ENCODE measurements at regions not wholly inside any gene's neighbourhood (a gene's known extent, or its start where the extent isn't known, plus 50 kb on each side); places are given as distances from the start of the nearest gene placed in this dataset.

GRCh38 chr6:21381331-21381963 is 212.1 kb upstream of the SOX4 start:
- DNase-seq = peak in 1 of 2 donors; percentile 23

DNA sequence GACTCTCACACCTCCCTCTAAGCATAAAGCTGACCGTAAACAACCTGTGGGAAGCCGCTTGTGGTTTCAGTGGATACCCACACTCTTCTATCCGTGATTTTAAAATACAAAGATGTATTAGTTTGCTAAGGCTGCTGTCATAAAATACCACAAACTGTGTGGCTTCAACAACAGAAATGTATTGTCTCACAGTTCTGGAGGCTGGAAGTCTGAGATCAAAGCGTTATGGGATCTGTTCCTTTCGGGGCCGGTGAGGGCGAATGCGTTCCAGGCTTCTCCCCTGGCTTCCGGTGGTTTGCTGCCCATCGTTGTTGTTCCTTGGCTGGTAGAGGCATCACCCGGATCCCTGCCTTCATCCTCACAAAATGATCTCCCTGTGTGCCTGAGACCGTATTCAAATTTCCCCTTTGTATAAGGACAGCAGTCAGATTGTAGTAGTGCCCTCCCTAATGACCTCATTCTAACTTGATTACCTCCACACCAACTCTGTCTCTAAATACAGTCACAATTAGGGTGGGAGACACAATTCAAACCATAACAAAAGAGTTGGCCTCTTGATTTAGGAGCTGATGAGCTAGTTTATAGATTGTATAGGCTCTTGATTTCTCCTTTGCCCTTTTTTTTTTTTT is 210.6 kb upstream of the SOX4 start:
- DNase-seq = no peak

DNA sequence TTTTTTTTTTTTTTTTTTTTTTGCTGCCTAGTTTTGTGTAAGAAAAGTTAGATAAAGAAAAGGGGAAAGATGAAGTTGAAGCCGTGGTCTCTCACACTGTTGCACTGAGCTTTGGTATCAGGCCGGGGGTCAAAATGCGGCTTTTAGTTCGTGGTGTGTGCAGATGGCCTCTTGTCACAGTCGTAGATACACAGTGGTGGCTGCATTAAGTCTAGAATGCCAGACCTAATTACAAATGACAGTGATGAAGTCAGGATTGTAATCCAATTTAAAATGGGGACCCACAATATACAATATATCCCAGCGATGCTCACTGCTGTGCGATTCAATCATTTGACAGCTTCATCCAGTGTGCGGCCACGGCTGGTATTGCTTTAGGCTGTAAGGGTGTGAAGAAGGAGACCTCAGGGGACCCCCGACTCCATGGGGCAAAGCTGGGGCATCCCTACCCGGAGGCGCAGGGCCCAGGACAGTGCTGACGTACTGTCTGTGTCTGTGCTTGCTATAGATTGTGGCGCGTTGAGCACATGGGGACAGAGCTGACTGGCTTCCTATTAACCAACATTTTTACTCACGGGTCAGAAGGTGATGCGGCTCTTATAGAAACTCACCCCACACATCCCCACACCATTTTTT is 210.0 kb upstream of the SOX4 start:
- DNase-seq = no peak

DNA sequence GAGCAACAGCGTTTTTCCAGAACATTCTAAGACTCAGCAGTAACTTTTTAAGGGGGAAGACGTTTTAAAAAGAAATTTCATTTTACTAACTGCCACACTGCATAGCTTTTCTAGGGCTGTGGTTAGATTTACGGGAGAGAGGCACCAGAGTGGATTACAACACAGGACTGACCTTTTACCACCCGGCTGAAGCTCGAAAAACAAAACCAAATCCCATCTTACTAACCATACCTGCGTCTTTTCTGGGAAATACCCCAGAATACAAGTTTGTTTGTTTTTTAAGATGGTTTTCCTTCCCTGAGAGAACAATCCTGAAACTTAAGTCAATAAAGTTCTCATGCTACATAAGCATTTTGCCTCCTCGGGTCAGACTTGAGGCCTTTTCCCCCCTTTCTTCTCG is 209.3 kb upstream of the SOX4 start:
- DNase-seq = no peak

DNA sequence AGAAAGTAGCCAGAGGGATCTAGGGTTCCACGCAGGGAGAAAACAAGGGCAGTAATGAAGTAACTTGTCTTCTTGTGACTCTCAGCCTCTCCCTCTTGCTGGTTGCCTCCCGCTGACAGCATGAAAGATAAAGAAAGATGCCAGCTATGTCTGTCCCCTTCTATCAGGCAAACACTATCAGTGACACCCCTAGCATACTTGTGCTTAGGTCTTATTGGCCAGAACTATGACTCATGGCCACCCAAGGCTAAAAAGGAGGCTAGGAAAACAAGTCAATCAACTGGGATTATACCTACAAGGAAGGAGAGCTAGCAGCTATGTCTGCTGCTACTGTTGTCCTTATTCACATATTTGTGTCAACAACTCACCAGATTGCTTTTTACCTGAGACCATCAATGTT is 206.8 kb upstream of the SOX4 start:
- DNase-seq = no peak

DNA sequence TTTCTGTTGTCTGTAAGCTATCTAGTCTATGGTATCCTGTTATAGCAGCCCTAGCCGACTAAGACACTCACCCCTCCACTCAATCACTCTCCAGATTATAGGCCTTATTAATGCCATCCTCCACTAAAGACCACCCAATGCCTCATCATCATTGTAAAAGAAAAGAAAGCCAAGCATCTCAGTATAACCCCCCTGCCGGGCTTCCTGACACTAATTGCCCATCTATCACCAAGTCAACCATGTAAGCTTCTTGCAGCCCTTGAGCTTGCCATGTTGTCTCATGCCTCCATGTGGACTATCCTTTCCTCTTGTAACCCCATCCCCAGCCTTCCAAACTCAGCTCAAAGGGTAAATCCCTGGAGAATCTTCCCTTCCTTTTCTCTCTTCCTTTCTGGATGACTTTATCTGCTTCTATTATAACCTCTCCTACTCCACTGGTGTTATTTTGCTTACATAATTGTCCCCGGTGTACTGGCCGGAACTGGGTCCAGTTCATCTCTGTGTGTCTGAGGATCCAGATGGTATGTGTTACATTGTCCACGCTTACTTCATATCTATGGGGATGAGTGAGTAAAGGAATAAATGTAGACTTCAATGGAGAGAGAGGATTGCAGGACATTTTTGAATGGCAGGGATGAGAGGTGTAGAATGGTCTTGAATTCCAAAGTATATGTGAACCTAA is 202.9 kb upstream of the SOX4 start:
- no peak for DNase-seq

DNA sequence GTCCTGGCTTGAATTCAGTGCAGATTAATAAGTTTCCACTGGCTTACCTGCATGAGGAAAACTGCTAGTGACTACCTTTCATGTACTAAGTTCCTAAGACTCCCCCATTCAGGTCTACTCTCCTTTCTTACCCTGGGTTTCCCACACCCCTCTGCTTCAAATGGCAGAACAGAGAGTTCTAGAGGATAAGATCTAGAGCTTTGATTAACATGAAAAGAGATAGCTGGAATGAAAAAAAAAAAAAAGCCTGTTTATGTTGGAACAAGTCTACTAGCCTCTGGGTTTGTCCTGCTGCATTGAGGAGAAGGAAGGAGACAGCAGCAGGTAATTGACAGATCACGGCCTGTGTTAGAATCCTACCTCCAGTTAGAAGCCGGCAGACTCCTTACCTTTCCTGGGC is 201.4 kb upstream of the SOX4 start:
- no peak for DNase-seq

- no peak for DNase-seq
Observed at GRCh38 chr6:21393441-21394165, 199.9 kb upstream of the SOX4 start.

- no peak for DNase-seq
Observed at GRCh38 chr6:21395121-21395520, 198.4 kb upstream of the SOX4 start.

DNA sequence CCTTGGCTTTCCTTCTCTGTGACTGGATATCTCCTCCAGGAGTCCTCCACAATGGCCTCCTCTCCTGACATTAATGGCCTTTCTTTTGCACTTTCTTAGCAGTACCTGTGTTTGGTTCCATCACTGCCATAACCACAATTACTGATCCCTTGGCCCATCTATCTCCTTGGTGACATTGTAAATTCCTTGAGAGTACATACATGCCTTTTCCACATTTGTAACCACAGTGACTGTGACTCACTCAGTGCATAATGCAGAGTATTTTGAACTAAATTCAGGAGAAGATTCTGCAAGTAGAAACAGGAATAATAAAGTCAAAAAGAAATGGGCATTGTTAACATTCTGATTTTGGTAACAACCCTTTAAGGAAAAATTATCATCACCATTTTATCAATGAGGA is 197.2 kb upstream of the SOX4 start:
- no peak for DNase-seq

DNA sequence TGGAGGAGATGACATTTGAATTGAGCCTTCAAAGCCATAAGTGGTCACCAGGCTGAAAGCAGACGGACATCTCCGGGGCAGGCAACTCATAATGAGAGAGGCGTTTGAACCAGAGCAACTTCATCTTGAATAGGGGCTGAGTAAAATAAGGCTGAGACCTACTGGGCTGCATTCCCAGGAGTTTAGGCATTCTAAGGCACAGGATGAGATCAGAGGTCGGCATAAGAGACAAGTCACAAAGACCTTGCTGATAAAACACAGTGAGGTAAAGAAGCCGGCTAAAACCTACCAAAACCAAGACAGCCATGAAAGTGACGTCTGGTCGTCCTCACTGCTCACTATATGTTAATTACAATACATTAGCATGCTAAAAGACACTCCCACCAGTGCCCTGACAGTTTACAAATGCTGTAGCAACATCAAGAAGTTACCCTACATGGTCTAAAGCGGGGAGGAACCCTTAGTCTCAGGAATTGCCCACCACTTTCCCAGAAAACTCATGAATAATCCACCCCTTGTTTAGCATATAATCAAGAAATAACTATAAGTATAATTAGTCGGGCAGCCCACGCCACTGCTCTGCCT is 194.7 kb upstream of the SOX4 start:
- DNase-seq = no peak

DNA sequence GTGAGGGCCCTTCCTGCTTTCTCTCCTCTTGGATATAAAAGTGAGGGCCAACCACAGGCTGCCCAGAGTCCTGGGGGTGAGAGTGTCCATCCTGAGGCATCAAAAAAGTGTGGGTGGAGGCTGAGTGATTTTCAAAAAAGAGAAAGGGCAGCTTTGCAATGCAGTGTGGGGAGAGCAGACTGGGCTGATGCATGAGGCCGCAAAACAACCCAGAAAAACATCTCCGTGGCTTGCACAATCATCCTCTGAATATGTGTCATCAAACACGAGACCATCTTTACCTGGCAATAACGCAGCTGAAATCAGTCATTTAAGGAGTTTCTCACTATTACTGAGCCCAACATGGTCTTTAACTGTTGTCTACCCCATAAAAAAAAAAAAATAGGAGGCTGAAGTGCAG is 191.2 kb upstream of the SOX4 start:
- DNase-seq = no peak

DNA sequence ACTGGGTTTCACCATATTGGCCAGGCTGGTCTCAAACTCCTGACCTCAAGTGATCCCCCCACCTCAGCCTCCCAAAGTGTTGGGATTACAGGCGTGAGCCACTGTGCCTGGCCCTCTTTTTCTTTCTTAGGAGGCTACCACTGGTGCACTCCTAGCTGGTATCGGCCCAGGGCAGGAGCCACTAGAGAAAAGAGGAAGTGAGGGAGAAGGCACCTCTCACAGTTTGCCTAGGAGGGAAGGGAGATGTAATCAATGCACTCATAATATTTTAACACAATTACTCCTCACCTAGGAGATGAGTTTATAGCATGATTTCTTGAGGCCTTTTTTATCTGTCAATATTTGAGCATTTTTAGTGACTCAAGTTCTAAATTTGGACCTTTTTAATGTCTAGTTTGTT is 189.0 kb upstream of the SOX4 start:
- DNase-seq = no peak

GRCh38 chr6:21406316-21406715 is 187.2 kb upstream of the SOX4 start:
- DNase-seq = no peak

GRCh38 chr6:21409231-21409630 is 184.3 kb upstream of the SOX4 start:
- no peak for DNase-seq

- no peak for DNase-seq
Observed at GRCh38 chr6:21413428-21413827, 180.1 kb upstream of the SOX4 start.

DNA sequence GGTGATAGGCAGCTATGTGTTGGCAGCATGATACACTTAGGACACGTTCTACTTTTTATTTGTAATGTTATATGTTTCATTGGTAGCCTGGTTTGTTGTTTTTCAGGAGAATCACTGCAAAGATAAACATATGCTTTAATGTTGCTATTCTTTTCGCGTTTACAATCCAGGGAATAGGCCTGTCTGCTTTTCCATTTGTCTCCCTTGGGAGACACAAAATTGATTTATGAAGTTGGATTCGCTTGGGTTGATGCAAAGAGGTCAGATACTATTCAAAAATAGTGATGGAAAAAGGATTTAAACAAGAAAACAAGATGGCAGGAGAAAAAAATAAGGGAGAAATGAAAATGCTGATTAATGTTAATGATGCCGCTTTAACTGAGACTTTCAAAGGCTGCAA is 179.5 kb upstream of the SOX4 start:
- no peak for DNase-seq

DNA sequence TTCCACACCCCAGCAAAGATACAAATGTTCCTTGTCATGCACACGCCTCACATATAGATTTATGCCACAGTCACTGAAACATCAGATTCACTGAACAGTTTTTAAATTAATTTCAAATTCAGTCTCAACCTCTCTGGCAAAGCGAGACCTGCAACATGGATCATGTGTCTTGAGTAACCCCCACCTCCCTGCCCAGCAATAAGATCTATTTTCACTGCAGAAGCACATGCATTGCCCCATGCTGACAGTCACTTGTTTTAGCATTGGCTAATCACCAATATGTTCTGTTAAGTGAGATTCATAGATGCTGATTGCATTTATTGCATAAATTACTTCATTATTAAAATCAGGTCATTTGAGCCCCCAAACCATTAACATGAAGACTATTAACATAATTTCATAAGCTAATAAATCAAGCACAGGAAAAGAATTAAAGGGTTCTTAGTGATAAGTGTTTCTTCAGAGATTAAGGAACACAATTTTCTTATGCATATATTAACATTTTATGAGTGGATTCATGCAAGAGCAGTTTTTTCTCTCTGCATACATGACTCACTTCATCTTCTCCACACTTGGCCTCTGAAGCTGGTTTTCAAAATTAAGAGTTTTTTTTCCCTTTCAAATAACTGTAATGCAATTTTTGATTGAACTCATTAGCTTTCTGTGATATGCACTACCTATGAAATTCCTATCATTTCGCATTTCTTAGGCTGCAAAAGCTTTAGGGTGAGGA is 173.2 kb upstream of the SOX4 start:
- DNase-seq = no peak

DNA sequence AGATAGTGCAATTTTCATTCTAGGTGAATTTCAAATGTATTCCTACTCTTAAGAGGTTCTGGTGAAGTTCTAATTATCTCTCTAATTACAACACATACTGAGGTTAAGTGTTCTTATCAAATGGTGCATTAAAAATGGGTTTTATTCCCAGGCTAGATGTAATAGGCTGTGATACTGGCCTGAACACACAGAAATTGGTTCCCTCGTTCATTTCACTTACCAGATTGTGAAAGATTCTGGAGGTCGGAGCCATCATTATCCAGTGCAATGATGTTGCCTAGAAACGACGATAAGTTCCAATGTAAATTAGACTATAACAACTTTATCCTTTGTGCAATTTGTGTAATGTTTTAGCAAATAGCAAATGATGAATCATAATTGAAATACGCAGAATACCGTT is 172.6 kb upstream of the SOX4 start:
- DNase-seq = no peak

DNA sequence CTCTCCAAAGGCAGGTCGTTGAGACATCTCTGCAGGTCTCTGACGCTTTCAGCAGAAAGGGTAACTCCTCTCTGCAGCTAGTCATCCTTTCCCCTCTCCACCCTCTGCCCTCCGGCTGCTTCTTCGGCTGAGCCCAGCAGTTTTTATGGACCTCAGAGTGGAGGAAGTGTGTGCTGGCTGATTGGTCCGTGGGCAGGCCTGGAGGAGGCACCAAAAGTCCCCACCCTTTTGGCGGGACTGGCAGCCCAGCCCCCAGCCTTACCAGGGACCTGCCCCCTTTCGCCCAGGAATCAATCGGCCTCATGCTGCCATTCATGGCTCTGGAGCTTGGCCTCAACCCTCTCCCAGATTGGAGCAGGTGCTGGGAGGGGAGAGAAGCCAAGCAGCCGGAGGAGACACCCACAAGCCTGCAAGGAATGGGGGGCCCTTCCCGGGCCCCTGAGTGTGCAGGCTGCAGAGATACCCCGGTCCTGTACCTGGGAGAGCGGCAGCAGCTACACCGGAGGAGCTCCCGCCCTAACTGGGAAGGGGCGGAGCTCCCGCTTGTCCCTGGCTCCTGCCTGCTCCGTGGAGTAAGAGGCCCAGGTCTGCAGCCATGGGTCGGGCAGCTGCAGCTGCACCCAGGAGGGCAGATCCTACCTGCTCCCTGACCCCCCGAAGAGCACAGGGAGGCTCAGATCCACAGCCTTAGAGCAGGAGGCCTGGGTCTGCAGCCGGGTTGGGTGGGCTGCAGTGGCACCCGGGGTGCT is 170.3 kb upstream of the SOX4 start:
- DNase-seq = no peak
